GM12891 (cell line): ENCODE measurements at regions not wholly inside any gene's neighbourhood (a gene's known extent, or its start where the extent isn't known, plus 50 kb on each side); places are given as distances from the start of the nearest gene placed in this dataset.

Source experiments
- PAX5 ChIP-seq: IDR thresholded peaks from 2 replicates; pipeline ENCODE4 v1.6.1; 2011; ENCODE audit warnings: low read length, moderate library complexity, mild to moderate bottlenecking; ENCODE audit not compliant: insufficient read depth, severe bottlenecking
- POLR2A ChIP-seq: IDR thresholded peaks from 2 replicates; pipeline ENCODE4 v1.6.1; 2011; ENCODE audit warnings: low read depth, low read length, control low read depth
- POLR2AphosphoS5 ChIP-seq: IDR thresholded peaks from 2 replicates; pipeline ENCODE4 v1.6.1; 2011; ENCODE audit warnings: low read depth, low read length, control low read depth
- POU2F2 ChIP-seq: IDR thresholded peaks from 2 replicates; pipeline ENCODE4 v1.6.1; 2011; ENCODE audit warnings: low read depth, mild to moderate bottlenecking, control low read depth, low read length, moderate library complexity
- TAF1 ChIP-seq: IDR thresholded peaks from 2 replicates; pipeline ENCODE4 v1.6.1; 2011; ENCODE audit warnings: low read depth, low read length, control low read depth

DNA sequence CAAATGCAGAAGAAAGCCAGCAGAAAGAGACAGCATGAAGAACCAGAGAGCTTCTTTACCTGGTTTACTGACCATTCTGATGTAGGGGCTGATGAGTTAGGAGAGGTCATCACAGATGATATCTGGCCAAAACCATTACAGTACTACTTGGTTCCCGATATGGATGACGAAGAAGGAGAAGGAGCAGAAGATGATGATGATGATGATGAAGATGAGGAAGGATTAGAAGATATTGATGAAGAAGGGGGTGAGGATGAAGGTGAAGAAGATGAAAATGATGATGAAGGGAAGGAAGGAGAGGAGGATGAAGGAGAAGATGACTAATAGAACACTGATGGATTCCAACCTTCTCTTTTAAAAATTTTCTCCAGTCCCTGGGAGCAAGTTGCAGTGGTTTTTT lies 178.2 kb upstream of the CRY1 start:
- TF ChIP-seq POLR2A (no peak), POLR2AphosphoS5 (no peak), PAX5 (no peak), TAF1 (no peak), POU2F2 (no peak)
